NOMO-1 treated with DMSO at 0.1 percent for 48 hours (cell line): ENCODE measurements at regions not wholly inside any gene's neighbourhood (a gene's known extent, or its start where the extent isn't known, plus 50 kb on each side); places are given as distances from the start of the nearest gene placed in this dataset.

Experiments
- DNase-seq: peaks from one replicate; lab custom pipeline; 2025; ENCODE audit not compliant: unreplicated experiment; lab: John Stamatoyannopoulos, UW

- DNase-seq: no peak
These were observed 212.0 kb downstream of the DMRT2 start for GRCh38 chr9:1261879-1262766.

GRCh38 chr9:1267141-1267570 lies 217.0 kb downstream of the DMRT2 start:
- DNase-seq: no peak

- no peak for DNase-seq
These were observed 217.4 kb downstream of the DMRT2 start for GRCh38 chr9:1267581-1267980.

GRCh38 chr9:1269533-1270315 lies 219.6 kb downstream of the DMRT2 start:
- DNase-seq: no peak

- DNase-seq: no peak
These were observed 221.2 kb downstream of the DMRT2 start for GRCh38 chr9:1271367-1271766.

- no peak for DNase-seq
These were observed 221.6 kb downstream of the DMRT2 start for GRCh38 chr9:1271786-1272185.

- DNase-seq: no peak
These were observed 222.3 kb downstream of the DMRT2 start for GRCh38 chr9:1272488-1272887.

GRCh38 chr9:1273859-1274258 lies 223.7 kb downstream of the DMRT2 start:
- DNase-seq: no peak

GRCh38 chr9:1274334-1274733 lies 224.2 kb downstream of the DMRT2 start:
- no peak for DNase-seq

- no peak for DNase-seq
These were observed 226.3 kb downstream of the DMRT2 start for GRCh38 chr9:1276474-1276873.

GRCh38 chr9:1284727-1285126 lies 234.6 kb downstream of the DMRT2 start:
- no peak for DNase-seq

GRCh38 chr9:1285526-1285925 lies 235.4 kb downstream of the DMRT2 start:
- no peak for DNase-seq

- no peak for DNase-seq
These were observed 242.2 kb downstream of the DMRT2 start for GRCh38 chr9:1292384-1292783.

GRCh38 chr9:1294641-1295258 lies 244.6 kb downstream of the DMRT2 start:
- DNase-seq: no peak

GRCh38 chr9:1296331-1296730 lies 246.2 kb downstream of the DMRT2 start:
- DNase-seq: no peak

- no peak for DNase-seq
These were observed 247.9 kb downstream of the DMRT2 start for GRCh38 chr9:1298046-1298445.

GRCh38 chr9:1300941-1301340 lies 250.8 kb downstream of the DMRT2 start:
- DNase-seq: no peak

- DNase-seq: no peak
These were observed 253.8 kb downstream of the DMRT2 start for GRCh38 chr9:1303932-1304331.

GRCh38 chr9:1311462-1312042 lies 261.4 kb downstream of the DMRT2 start:
- DNase-seq: no peak

- DNase-seq: no peak
These were observed 269.3 kb downstream of the DMRT2 start for GRCh38 chr9:1319436-1319835.

GRCh38 chr9:1320051-1320557 lies 269.9 kb downstream of the DMRT2 start:
- no peak for DNase-seq
